RWPE2 (cell line): ENCODE measurements at regions not wholly inside any gene's neighbourhood (a gene's known extent, or its start where the extent isn't known, plus 50 kb on each side); places are given as distances from the start of the nearest gene placed in this dataset.

Experiments used
- ATAC-seq: fragments of 200-7000 bp; cut with Tn5 transposase; 3 replicates; pipeline ENCODE4 v1.9.1; 2021; ENCODE audit warnings: low read depth
- DNase-seq: peaks from one replicate; pipeline ENCODE4 v3.0.0-alpha.2; 2020; ENCODE audit warnings: low spot score
- H3K27ac ChIP-seq: fragments of 450-650 bp; 2 replicates; pipeline ENCODE4 v1.5.1; 2017; ENCODE audit warnings: mild to moderate bottlenecking; ENCODE audit not compliant: poor library complexity, severe bottlenecking
- H3K27me3 ChIP-seq: fragments of 250-450 bp; sonication (Bioruptor Pico); 2 replicates; pipeline ENCODE4 v1.5.1; 2021; ENCODE audit warnings: mild to moderate bottlenecking, moderate library complexity; ENCODE audit not compliant: insufficient read depth, poor library complexity, severe bottlenecking
- H3K36me3 ChIP-seq: fragments of 250-450 bp; sonication (Bioruptor Pico); 2 replicates; pipeline ENCODE4 v1.5.1; 2020; ENCODE audit warnings: low read depth, mild to moderate bottlenecking, moderate library complexity
- H3K4me1 ChIP-seq: fragments of 250-450 bp; sonication (Bioruptor Pico); 2 replicates; pipeline ENCODE4 v1.5.1; 2021; ENCODE audit warnings: mild to moderate bottlenecking, moderate library complexity; ENCODE audit not compliant: insufficient read depth, poor library complexity, severe bottlenecking
- H3K4me3 ChIP-seq: fragments of 250-450 bp; sonication (Bioruptor Pico); 2 replicates; pipeline ENCODE4 v1.5.1; 2021; ENCODE audit warnings: mild to moderate bottlenecking, moderate library complexity; ENCODE audit not compliant: severe bottlenecking
- H3K9me3 ChIP-seq: fragments of 250-450 bp; sonication (Bioruptor Pico); 2 replicates; pipeline ENCODE4 v1.5.1; 2021; ENCODE audit warnings: mild to moderate bottlenecking, moderate library complexity; ENCODE audit not compliant: severe bottlenecking
- TF ChIP-seq, protein P1 (sequence below): fragments of 450-650 bp; IDR thresholded peaks from one replicate; pipeline ENCODE4 v1.5.1; 2017; ENCODE audit warnings: mild to moderate bottlenecking, moderate library complexity; ENCODE audit not compliant: poor library complexity, severe bottlenecking

DNA sequence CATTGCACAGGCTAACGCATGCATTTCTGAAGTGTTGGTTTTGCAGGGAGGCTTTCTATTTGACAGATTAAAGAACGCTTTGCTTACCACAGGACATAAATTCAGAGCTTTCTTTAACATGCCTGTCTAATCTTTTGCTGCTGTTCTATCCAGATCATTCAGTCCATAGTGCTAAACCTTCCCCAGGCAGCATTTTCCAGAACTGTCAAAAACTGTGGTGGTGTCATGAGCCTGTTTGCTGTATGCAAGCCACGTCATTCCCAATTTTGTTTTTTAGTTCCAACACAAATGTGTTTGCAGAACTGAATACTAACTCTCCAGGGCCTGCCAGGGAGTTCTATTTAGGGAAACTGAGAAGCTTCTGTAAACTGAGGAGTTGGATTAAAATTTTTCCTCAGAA is 390.5 kb upstream of the LYPLAL1 start:
- ATAC-seq, result no peak
- H3K27ac ChIP-seq, result no peak overlapping the region
- no peaks in the 10 kb centered on the region for H3K9me3 ChIP-seq
- H3K36me3 ChIP-seq, result no peaks in the 10 kb centered on the region
- no peak for DNase-seq
- no peak overlapping the region for H3K4me3 ChIP-seq
- TF ChIP-seq, protein P1, sequence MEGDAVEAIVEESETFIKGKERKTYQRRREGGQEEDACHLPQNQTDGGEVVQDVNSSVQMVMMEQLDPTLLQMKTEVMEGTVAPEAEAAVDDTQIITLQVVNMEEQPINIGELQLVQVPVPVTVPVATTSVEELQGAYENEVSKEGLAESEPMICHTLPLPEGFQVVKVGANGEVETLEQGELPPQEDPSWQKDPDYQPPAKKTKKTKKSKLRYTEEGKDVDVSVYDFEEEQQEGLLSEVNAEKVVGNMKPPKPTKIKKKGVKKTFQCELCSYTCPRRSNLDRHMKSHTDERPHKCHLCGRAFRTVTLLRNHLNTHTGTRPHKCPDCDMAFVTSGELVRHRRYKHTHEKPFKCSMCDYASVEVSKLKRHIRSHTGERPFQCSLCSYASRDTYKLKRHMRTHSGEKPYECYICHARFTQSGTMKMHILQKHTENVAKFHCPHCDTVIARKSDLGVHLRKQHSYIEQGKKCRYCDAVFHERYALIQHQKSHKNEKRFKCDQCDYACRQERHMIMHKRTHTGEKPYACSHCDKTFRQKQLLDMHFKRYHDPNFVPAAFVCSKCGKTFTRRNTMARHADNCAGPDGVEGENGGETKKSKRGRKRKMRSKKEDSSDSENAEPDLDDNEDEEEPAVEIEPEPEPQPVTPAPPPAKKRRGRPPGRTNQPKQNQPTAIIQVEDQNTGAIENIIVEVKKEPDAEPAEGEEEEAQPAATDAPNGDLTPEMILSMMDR, result no peak
- H3K4me1 ChIP-seq, result no peaks in the 10 kb centered on the region
- H3K27me3 ChIP-seq, result no peaks in the 10 kb centered on the region

DNA sequence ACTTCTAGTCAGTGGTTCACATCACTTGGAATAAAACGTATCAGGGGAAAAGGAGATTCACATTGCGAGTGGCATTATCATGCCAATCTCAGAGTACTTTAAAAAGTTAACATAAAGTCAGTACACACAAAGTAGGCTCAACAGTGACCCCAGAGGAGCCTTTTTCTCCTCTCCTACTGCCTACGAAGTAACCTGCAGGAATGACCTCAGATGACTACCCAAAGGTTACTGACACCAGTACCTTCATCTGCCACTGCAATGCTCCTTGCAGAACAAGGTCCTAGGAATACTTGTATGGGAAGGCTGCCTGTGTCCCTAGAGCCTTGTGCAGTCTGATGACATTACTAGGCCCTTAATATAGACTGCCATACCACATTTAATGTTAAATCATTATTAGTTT is 389.8 kb upstream of the LYPLAL1 start:
- H3K4me1 ChIP-seq, result no peaks in the 10 kb centered on the region
- no peaks in the 10 kb centered on the region for H3K36me3 ChIP-seq
- no peak overlapping the region for H3K27ac ChIP-seq
- DNase-seq (no peak), ATAC-seq (no peak)
- no peak overlapping the region for H3K4me3 ChIP-seq
- H3K9me3 ChIP-seq, result no peaks in the 10 kb centered on the region
- no peaks in the 10 kb centered on the region for H3K27me3 ChIP-seq
- TF ChIP-seq, protein P1, result no peak

DNA sequence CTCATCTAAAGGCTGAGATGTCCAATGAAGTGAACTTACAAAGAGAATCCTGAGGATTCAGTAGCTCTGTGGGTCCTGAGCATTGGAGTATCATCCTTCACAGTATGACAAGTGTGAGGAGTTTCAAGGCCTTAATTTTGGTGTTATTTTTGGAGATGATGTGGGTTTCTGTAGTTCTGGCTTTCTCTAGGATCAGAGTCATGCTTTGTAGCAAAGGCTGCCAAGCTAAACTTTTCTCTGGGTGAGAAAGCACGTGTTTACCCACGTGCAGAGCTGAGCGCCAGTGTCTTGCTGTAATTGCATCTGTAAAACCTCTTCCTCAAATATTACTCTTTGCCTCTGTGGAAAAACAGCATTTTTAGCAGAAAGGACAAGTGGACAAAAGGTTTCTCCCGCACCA is 387.8 kb upstream of the LYPLAL1 start:
- no peak for DNase-seq
- Histone ChIP-seq H3K27me3 (no peaks in the 10 kb centered on the region), H3K4me1 (no peaks in the 10 kb centered on the region), H3K27ac (no peak overlapping the region), H3K4me3 (no peak overlapping the region), H3K9me3 (no peaks in the 10 kb centered on the region), H3K36me3 (no peaks in the 10 kb centered on the region)
- no peak for ATAC-seq
- TF ChIP-seq, protein P1, result no peak

DNA sequence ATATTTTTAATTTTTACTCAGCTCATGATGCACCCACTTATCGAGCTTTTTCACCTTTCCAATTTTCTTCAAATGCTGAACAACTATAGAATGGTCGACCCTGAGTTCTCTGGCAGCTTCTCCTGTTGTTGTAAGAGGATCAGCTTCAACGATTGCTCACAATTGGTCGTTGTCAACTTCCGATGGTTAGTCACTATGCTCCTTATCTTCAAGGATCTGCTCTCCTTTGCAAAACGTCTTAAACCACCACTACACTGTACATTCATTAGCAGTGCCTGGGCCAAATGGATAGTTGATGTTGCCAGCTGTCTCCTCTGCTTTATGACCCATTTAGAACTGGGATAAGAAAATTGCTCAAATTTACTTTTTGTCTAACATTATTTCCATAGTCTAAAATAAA is 385.9 kb upstream of the LYPLAL1 start:
- no peak for DNase-seq
- Histone ChIP-seq H3K27ac (no peak overlapping the region), H3K4me1 (no peaks in the 10 kb centered on the region), H3K36me3 (no peaks in the 10 kb centered on the region), H3K9me3 (no peaks in the 10 kb centered on the region), H3K4me3 (no peak overlapping the region), H3K27me3 (no peaks in the 10 kb centered on the region)
- TF ChIP-seq, protein P1, result no peak
- no peak for ATAC-seq

DNA sequence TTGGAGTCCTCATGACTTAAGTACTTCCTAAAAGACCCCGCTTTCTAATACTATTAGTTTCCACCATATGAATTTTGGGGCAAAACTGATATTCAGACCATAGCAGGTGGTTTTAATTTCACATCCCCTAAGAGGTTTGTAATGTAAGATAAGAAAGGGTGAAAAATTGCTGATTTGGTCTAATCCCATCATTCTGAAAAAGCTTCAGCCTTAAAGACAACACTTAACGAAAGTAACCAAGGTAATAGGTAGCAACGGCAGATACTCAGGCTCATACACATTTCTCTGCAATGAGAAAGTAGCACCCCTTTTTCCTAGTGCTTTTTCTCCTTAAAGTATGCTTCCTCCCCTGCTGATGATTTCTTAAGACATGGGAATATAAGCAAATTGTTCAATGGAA is 376.9 kb upstream of the LYPLAL1 start:
- Histone ChIP-seq H3K27ac (no peak overlapping the region), H3K4me3 (no peak overlapping the region), H3K9me3 (no peaks in the 10 kb centered on the region), H3K4me1 (no peaks in the 10 kb centered on the region), H3K27me3 (no peaks in the 10 kb centered on the region), H3K36me3 (no peaks in the 10 kb centered on the region)
- TF ChIP-seq, protein P1, result no peak
- ATAC-seq (no peak), DNase-seq (no peak)
